Panc1 (cell line): ENCODE measurements at regions not wholly inside any gene's neighbourhood (a gene's known extent, or its start where the extent isn't known, plus 50 kb on each side); places are given as distances from the start of the nearest gene placed in this dataset.

ENCODE experiments used
- ATAC-seq: fragments of 200-7000 bp; cut with Tn5 transposase; 2 replicates; pipeline ENCODE4 v1.9.1; 2020; ENCODE audit warnings: mild to moderate bottlenecking, moderate library complexity
- BruUV-seq: library from RNA; stranded (reverse); fragments of 400-500 nt; replicated peaks from 2 replicates; lab custom pipeline; 2021; lab: Mats Ljungman, UMichigan
- CTCF ChIA-PET: fragments of 300-600 bp; sonication (Branson Sonifier 250); formaldehyde crosslinking; loops from one replicate; lab custom pipeline; 2022; ENCODE audit warnings: antibody characterized with exemption; lab: Charles Lee
- POLR2A ChIA-PET: fragments of 300-600 bp; sonication (Branson Sonifier 250); formaldehyde crosslinking; loops from one replicate; lab custom pipeline; 2022; ENCODE audit warnings: antibody characterized with exemption; lab: Charles Lee
- DNase-seq: peaks from one replicate; pipeline ENCODE4 v3.0.0-alpha.2; 2010; ENCODE audit warnings: low read depth, low spot score
- H3K27ac ChIP-seq: 2 replicates; pipeline ENCODE4 v1.5.1; 2011; ENCODE audit warnings: mild to moderate bottlenecking, low read length, inconsistent platforms
- H3K27me3 ChIP-seq: fragments of 200-500 bp; sonication (Bioruptor generic); 2 replicates; pipeline ENCODE4 v1.6.0; 2014; ENCODE audit warnings: low read length, inconsistent platforms; ENCODE audit not compliant: control insufficient read depth, insufficient read depth
- H3K36me3 ChIP-seq: fragments of 200-500 bp; sonication (Bioruptor generic); 2 replicates; pipeline ENCODE4 v1.5.1; 2014; ENCODE audit warnings: inconsistent platforms, mild to moderate bottlenecking, low read length, moderate library complexity; ENCODE audit not compliant: control insufficient read depth, insufficient read depth
- H3K4me1 ChIP-seq: 2 replicates; pipeline ENCODE4 v1.5.1; 2011; ENCODE audit warnings: inconsistent platforms, mild to moderate bottlenecking, low read length, moderate library complexity; ENCODE audit not compliant: control insufficient read depth, insufficient read depth
- H3K4me3 ChIP-seq, 2 experiments: 2 replicates each; pipeline ENCODE4 v1.5.1; 2011 to 2012; ENCODE audit warnings: low read depth in 2 of 2, low read length in 2 of 2, mild to moderate bottlenecking in 2 of 2, inconsistent platforms in 1 of 2, moderate library complexity in 1 of 2
- H3K9me3 ChIP-seq: fragments of 200-500 bp; sonication (Bioruptor generic); 2 replicates; pipeline ENCODE4 v1.5.1; 2014; ENCODE audit warnings: low read depth, mild to moderate bottlenecking, inconsistent platforms, low read length, moderate library complexity; ENCODE audit not compliant: control insufficient read depth, insufficient read depth
- POLR2AphosphoS5 ChIP-seq: IDR thresholded peaks from 2 replicates; pipeline ENCODE4 v1.6.1; 2012; ENCODE audit warnings: mild to moderate bottlenecking, low read depth, low read length, moderate library complexity
- REST ChIP-seq, 2 experiments: IDR thresholded peaks; 2 replicates each; pipeline ENCODE4 v1.6.1; 2011 to 2012; ENCODE audit warnings: low read depth in 2 of 2, control low read depth in 1 of 2, low read length in 1 of 2, mild to moderate bottlenecking in 1 of 2, moderate library complexity in 1 of 2; ENCODE audit not compliant: insufficient read depth in 1 of 2
- SIN3A ChIP-seq: IDR thresholded peaks from 2 replicates; pipeline ENCODE4 v1.6.1; 2012; ENCODE audit warnings: low read depth, mild to moderate bottlenecking, low read length, moderate library complexity, borderline replicate concordance; ENCODE audit not compliant: insufficient read depth
- TCF7L2 ChIP-seq: IDR thresholded peaks from 2 replicates; pipeline ENCODE4 v1.6.1; 2011; ENCODE audit warnings: mild to moderate bottlenecking, low read depth, low read length, inconsistent platforms
- in situ Hi-C: cut with HindIII; loops from 2 replicates; pipeline ENCODE4 v1.10.0; 2016; ENCODE audit warnings: low sequenced_read_pairs, low pct_unique_long_range_greater_than_20kb
- intact Hi-C: fragments of 100-400 bp; cut with micrococcal nuclease; formaldehyde crosslinking; loops from one replicate; pipeline ENCODE4 v1.10.0; 2022; ENCODE audit not compliant: unreplicated experiment
- TF ChIP-seq, protein P1 (sequence below): fragments of 450-650 bp; IDR thresholded peaks from 2 replicates; pipeline ENCODE4 v1.5.1; 2017; ENCODE audit warnings: mild to moderate bottlenecking

DNA sequence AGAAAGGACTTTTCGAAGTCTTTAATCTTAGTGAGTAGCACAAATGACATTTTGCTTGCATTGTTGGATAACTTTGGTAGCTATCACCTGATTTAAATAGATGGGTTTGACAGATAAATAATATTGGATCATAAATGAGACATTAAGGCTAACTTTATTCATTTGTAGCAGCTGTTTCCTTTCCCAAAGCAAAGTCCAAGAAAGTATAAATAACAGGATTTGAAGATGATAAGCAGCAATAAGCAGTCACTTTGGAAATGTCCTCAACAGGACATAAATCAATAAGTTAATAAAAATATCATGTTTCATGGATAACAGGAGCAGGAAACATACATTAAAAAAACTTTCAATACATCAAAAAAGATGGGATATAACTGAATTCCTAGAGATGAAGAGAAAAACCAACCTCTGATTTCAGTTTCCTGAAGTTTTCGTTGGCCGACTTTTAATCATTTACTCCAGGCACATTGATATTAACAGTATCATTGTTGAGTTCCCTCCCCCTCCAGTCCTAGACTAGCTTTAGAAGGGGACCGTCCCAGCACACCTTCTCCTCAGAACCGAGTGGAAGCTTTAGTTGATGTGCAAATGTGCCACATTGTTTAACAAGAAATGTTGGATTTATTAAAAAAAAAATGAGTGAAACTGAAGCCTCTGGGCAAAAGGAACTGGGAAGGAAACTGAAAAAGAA is 169.9 kb upstream of the AGA start:
- in situ Hi-C loops (no loop called here), intact Hi-C loops (no loop called here)
- Histone ChIP-seq H3K9me3 (no peaks in the 10 kb centered on the region), H3K4me3 (no peak overlapping the region), H3K4me1 (no peaks in the 10 kb centered on the region), H3K36me3 (no peaks in the 10 kb centered on the region), H3K27ac (no peak overlapping the region), H3K27me3 (no peaks in the 10 kb centered on the region)
- DNase-seq = no peak
- no peak for ATAC-seq
- POLR2A ChIA-PET = interaction anchor here (0.6 kb wide), 1 partner anchor 346 kb away, joined by 4 read pairs; no protein-coding TSS in a partner anchor
- no TSS peak for BruUV-seq
- CTCF ChIA-PET = no interaction called here
- no peak for TF ChIP-seq REST (IDR thresholded peaks at IDR 0.05; ENCODE audit: insufficient read depth in 1 of 2, low read depth in 2 of 2, low read length in 1 of 2)
- TF ChIP-seq TCF7L2 = no peak
- no peak for TF ChIP-seq SIN3A
- TF ChIP-seq, protein P1, sequence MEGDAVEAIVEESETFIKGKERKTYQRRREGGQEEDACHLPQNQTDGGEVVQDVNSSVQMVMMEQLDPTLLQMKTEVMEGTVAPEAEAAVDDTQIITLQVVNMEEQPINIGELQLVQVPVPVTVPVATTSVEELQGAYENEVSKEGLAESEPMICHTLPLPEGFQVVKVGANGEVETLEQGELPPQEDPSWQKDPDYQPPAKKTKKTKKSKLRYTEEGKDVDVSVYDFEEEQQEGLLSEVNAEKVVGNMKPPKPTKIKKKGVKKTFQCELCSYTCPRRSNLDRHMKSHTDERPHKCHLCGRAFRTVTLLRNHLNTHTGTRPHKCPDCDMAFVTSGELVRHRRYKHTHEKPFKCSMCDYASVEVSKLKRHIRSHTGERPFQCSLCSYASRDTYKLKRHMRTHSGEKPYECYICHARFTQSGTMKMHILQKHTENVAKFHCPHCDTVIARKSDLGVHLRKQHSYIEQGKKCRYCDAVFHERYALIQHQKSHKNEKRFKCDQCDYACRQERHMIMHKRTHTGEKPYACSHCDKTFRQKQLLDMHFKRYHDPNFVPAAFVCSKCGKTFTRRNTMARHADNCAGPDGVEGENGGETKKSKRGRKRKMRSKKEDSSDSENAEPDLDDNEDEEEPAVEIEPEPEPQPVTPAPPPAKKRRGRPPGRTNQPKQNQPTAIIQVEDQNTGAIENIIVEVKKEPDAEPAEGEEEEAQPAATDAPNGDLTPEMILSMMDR = no peak
- no peak for TF ChIP-seq POLR2AphosphoS5

DNA sequence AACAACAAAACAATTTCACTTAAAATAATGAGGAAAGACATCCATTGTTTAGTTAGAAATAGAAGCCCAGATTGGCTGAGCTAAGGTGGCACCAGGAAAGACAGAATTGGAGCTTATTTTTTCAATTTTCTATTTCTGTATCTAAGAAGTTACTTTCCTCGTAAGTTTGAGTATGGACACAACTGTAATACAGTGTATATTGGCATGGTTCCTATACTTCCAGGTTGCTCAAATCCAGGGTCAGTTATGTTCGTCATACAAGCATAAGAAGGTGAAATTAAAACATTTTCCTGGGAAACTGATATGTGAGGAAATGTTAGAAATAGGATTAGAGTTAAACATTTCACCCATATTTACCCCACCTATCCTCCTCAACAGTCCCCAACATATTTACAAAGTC is 170.4 kb upstream of the AGA start:
- in situ Hi-C loops (no loop called here), intact Hi-C loops (no loop called here)
- Histone ChIP-seq H3K4me3 (no peak overlapping the region), H3K27me3 (no peaks in the 10 kb centered on the region), H3K9me3 (no peaks in the 10 kb centered on the region), H3K4me1 (no peaks in the 10 kb centered on the region), H3K27ac (no peak overlapping the region), H3K36me3 (no peaks in the 10 kb centered on the region)
- CTCF ChIA-PET = no interaction called here
- no TSS peak for BruUV-seq
- ATAC-seq = no peak
- POLR2A ChIA-PET = no interaction called here
- TF ChIP-seq, protein P1 = no peak
- TF ChIP-seq REST (IDR thresholded peaks at IDR 0.05; ENCODE audit: insufficient read depth in 1 of 2, low read depth in 2 of 2, low read length in 1 of 2) (no peak), TCF7L2 (no peak), POLR2AphosphoS5 (no peak), SIN3A (no peak)
- no peak for DNase-seq
